Osteocyte (in vitro differentiated cells): ENCODE measurements at regions not wholly inside any gene's neighbourhood (a gene's known extent, or its start where the extent isn't known, plus 50 kb on each side); places are given as distances from the start of the nearest gene placed in this dataset.
A peak's percentile ranks its signal among the peaks of the same experiment; 100 is the strongest.
"Not testable (repeated sequence)": the region's sequence is repeated elsewhere in the genome, so short reads cannot be mapped to it uniquely, and the experiment has no call there.

Experiments
- DNase-seq: peaks from one replicate; pipeline ENCODE4 v3.0.0; 2021; ENCODE audit warnings: mixed read lengths; ENCODE audit not compliant: unreplicated experiment; ENCODE audit errors: extremely low spot score
- H3K27ac Mint-ChIP-seq: one replicate; pipeline ENCODE4 v1.8.0; 2021; ENCODE audit warnings: mild to moderate bottlenecking, mixed read lengths; ENCODE audit not compliant: unreplicated experiment
- H3K27me3 Mint-ChIP-seq: one replicate; pipeline ENCODE4 v1.8.0; 2021; ENCODE audit warnings: mixed read lengths; ENCODE audit not compliant: unreplicated experiment
- H3K36me3 Mint-ChIP-seq: one replicate; pipeline ENCODE4 v1.8.0; 2021; ENCODE audit warnings: mixed read lengths; ENCODE audit not compliant: unreplicated experiment
- H3K4me1 Mint-ChIP-seq: one replicate; pipeline ENCODE4 v1.8.0; 2021; ENCODE audit warnings: mixed read lengths; ENCODE audit not compliant: unreplicated experiment
- H3K4me3 Mint-ChIP-seq: one replicate; pipeline ENCODE4 v1.8.0; 2021; ENCODE audit warnings: mild to moderate bottlenecking, moderate library complexity, mixed read lengths; ENCODE audit not compliant: unreplicated experiment
- H3K9me3 Mint-ChIP-seq: one replicate; pipeline ENCODE4 v1.8.0; 2021; ENCODE audit warnings: mixed read lengths; ENCODE audit not compliant: unreplicated experiment
- CTCF ChIP-seq: fragments of 200-600 bp; sonication (generic); IDR thresholded peaks from 2 replicates; pipeline ENCODE4 v1.5.0; 2021; ENCODE audit warnings: antibody characterized with exemption, mild to moderate bottlenecking, moderate library complexity

- Mint-ChIP-seq H3K36me3 (no peaks in the 10 kb centered on the region), H3K27ac (peak overlapping the region; percentile 32), H3K4me3 (no peak overlapping the region), H3K9me3 (no peaks in the 10 kb centered on the region), H3K4me1 (peaks cover 8% of the 10 kb centered on the region), H3K27me3 (no peaks in the 10 kb centered on the region)
- TF ChIP-seq CTCF, result no peak
- DNase-seq, result no peak
These were observed 58.7 kb upstream of the RGS1 start for GRCh38 chr1:192516776-192517297.

- not testable (repeated sequence) for H3K9me3 Mint-ChIP-seq, H3K27ac Mint-ChIP-seq, H3K27me3 Mint-ChIP-seq, H3K4me1 Mint-ChIP-seq, H3K36me3 Mint-ChIP-seq, H3K4me3 Mint-ChIP-seq, DNase-seq
These were observed 57.7 kb upstream of the RGS1 start for GRCh38 chr1:192517716-192518355.

GRCh38 chr1:192518700-192519099 lies 56.9 kb upstream of the RGS1 start:
- Mint-ChIP-seq H3K9me3 (no peaks in the 10 kb centered on the region), H3K4me1 (peaks cover 8% of the 10 kb centered on the region), H3K27ac (no peak overlapping the region), H3K36me3 (no peaks in the 10 kb centered on the region), H3K4me3 (no peak overlapping the region), H3K27me3 (no peaks in the 10 kb centered on the region)
- DNase-seq, result no peak
- TF ChIP-seq CTCF, result no peak

- Mint-ChIP-seq H3K9me3 (no peaks in the 10 kb centered on the region), H3K4me3 (no peak overlapping the region), H3K27me3 (no peaks in the 10 kb centered on the region), H3K36me3 (no peaks in the 10 kb centered on the region), H3K27ac (no peak overlapping the region), H3K4me1 (peaks cover 18% of the 10 kb centered on the region)
- no peak for DNase-seq
- TF ChIP-seq CTCF, result no peak
These were observed 53.8 kb upstream of the RGS1 start for GRCh38 chr1:192521734-192522133.

- no peaks in the 10 kb centered on the region for H3K27me3 Mint-ChIP-seq
- H3K36me3 Mint-ChIP-seq, result no peaks in the 10 kb centered on the region
These were observed 52.9 kb upstream of the RGS1 start for GRCh38 chr1:192522673-192523072.

More at GRCh38 chr1:192522673-192523072, 52.9 kb upstream of the RGS1 start:
- Mint-ChIP-seq H3K4me3 (no peak overlapping the region), H3K9me3 (no peaks in the 10 kb centered on the region), H3K27ac (no peak overlapping the region), H3K4me1 (peaks cover 18% of the 10 kb centered on the region)
- TF ChIP-seq CTCF, result no peak
- DNase-seq, result no peak
